ENCODE measurements at regions not wholly inside any gene's neighbourhood (a gene's known extent, or its start where the extent isn't known, plus 50 kb on each side); places are given as distances from the start of the nearest gene placed in this dataset.

- no peak for FAIRE-seq
These were observed 450.1 kb upstream of the THBS1 start for GRCh38 chr15:39130556-39131379.

GRCh38 chr15:39131609-39132008 lies 449.3 kb upstream of the THBS1 start:
- FAIRE-seq: no peak

- no peak for FAIRE-seq
These were observed 448.8 kb upstream of the THBS1 start for GRCh38 chr15:39132070-39132469.

GRCh38 chr15:39132954-39133600 lies 447.8 kb upstream of the THBS1 start:
- no peak for FAIRE-seq

GRCh38 chr15:39134282-39134681 lies 446.6 kb upstream of the THBS1 start:
- no peak for FAIRE-seq

- no peak for FAIRE-seq
These were observed 444.9 kb upstream of the THBS1 start for GRCh38 chr15:39135989-39136388.

- no peak for FAIRE-seq
These were observed 441.3 kb upstream of the THBS1 start for GRCh38 chr15:39139431-39140059.

- FAIRE-seq: no peak
These were observed 440.7 kb upstream of the THBS1 start for GRCh38 chr15:39140060-39140604.

GRCh38 chr15:39142500-39142899 lies 438.4 kb upstream of the THBS1 start:
- FAIRE-seq: no peak

GRCh38 chr15:39143479-39143878 lies 437.4 kb upstream of the THBS1 start:
- no peak for FAIRE-seq

- no peak for FAIRE-seq
These were observed 436.8 kb upstream of the THBS1 start for GRCh38 chr15:39144051-39144450.

GRCh38 chr15:39144613-39145499 lies 436.0 kb upstream of the THBS1 start:
- no peak for FAIRE-seq

- no peak for FAIRE-seq
These were observed 434.8 kb upstream of the THBS1 start for GRCh38 chr15:39145854-39146625.

- no peak for FAIRE-seq
These were observed 431.2 kb upstream of the THBS1 start for GRCh38 chr15:39149636-39150150.

GRCh38 chr15:39151545-39151944 lies 429.3 kb upstream of the THBS1 start:
- no peak for FAIRE-seq

GRCh38 chr15:39153058-39153714 lies 427.7 kb upstream of the THBS1 start:
- FAIRE-seq: no peak

- no peak for FAIRE-seq
These were observed 427.2 kb upstream of the THBS1 start for GRCh38 chr15:39153716-39154115.

- no peak for FAIRE-seq
These were observed 426.6 kb upstream of the THBS1 start for GRCh38 chr15:39154227-39154638.

GRCh38 chr15:39154776-39155175 lies 426.1 kb upstream of the THBS1 start:
- no peak for FAIRE-seq

GRCh38 chr15:39156166-39156565 lies 424.7 kb upstream of the THBS1 start:
- no peak for FAIRE-seq

GRCh38 chr15:39156646-39157250 lies 424.1 kb upstream of the THBS1 start:
- no peak for FAIRE-seq
